ENCODE measurements at regions not wholly inside any gene's neighbourhood (a gene's known extent, or its start where the extent isn't known, plus 50 kb on each side); places are given as distances from the start of the nearest gene placed in this dataset.

GRCh38 chr6:225121-225721, 67.1 kb upstream of the DUSP22 start:
- TF ChIP-seq CTCF (conservative IDR thresholded peaks at IDR 0.05; ENCODE audit: low read depth, low read length): no peak
- no peak for DNase-seq (ENCODE audit: low read depth)
- H3K4me3 ChIP-seq (ENCODE audit: low read length): no peak overlapping the region

- no peak for DNase-seq (ENCODE audit: low read depth)
- no peak for TF ChIP-seq CTCF (conservative IDR thresholded peaks at IDR 0.05; ENCODE audit: low read depth, low read length)
- H3K4me3 ChIP-seq (ENCODE audit: low read length): no peak overlapping the region
Measured at GRCh38 chr6:225907-226306, 66.4 kb upstream of the DUSP22 start.

- TF ChIP-seq CTCF (conservative IDR thresholded peaks at IDR 0.05; ENCODE audit: low read depth, low read length): no peak
- H3K4me3 ChIP-seq (ENCODE audit: low read length): no peak overlapping the region
- no peak for DNase-seq (ENCODE audit: low read depth)
Measured at GRCh38 chr6:226516-227073, 65.7 kb upstream of the DUSP22 start.

- no peak overlapping the region for H3K4me3 ChIP-seq (ENCODE audit: low read length)
- TF ChIP-seq CTCF (conservative IDR thresholded peaks at IDR 0.05; ENCODE audit: low read depth, low read length): no peak
- no peak for DNase-seq (ENCODE audit: low read depth)
Measured at GRCh38 chr6:227074-227782, 65.1 kb upstream of the DUSP22 start.

- H3K4me3 ChIP-seq (ENCODE audit: low read length): no peak overlapping the region
- no peak for DNase-seq (ENCODE audit: low read depth)
- TF ChIP-seq CTCF (conservative IDR thresholded peaks at IDR 0.05; ENCODE audit: low read depth, low read length): no peak
Measured at GRCh38 chr6:227812-228338, 64.4 kb upstream of the DUSP22 start.

- no peak for TF ChIP-seq CTCF (conservative IDR thresholded peaks at IDR 0.05; ENCODE audit: low read depth, low read length)
Measured at GRCh38 chr6:228881-229651, 63.2 kb upstream of the DUSP22 start.

More at GRCh38 chr6:228881-229651, 63.2 kb upstream of the DUSP22 start:
- DNase-seq (ENCODE audit: low read depth): no peak
- H3K4me3 ChIP-seq (ENCODE audit: low read length): no peak overlapping the region

Data from retinal pigment epithelial cell (primary cell).